ENCODE measurements at regions not wholly inside any gene's neighbourhood (a gene's known extent, or its start where the extent isn't known, plus 50 kb on each side); places are given as distances from the start of the nearest gene placed in this dataset.

DNA sequence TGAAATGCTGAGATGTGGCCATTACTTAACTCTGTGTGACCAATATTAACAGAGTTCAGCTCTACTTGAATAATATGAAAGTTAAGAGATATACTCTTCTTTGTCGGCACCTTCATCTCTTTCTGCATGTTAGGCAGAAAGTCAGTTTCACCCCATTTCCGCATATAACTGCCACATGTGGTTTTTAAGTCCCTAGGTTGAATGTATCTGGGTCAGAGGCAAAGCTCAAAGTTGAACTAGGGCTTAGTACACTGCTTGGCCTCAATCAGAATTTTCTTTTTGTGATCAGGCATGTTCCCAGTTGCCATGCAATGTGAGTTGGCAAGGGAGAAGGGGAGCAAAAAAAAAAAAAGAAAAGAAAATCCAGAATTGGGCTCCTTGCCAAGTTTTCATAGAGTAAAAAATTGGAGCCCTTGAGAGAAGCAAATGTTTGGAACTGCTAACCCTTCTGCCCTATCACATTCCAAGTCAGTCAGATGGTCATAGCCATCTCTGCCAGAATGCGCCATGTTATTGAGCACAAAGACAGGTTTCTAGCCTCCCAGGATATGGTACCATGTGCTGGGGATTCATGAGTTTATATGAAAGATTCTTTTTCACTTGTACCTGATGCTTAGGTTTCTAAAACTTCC lies 251.2 kb upstream of the RORB start:
- no peaks in the 10 kb centered on the region for H3K36me3 ChIP-seq (ENCODE audit: control insufficient read depth, low read length)
- H3K27ac ChIP-seq (ENCODE audit: low read depth, low read length) = no peak overlapping the region
- no peaks in the 10 kb centered on the region for H3K27me3 ChIP-seq (ENCODE audit: control insufficient read depth, low read length)
- H3F3A ChIP-seq (ENCODE audit: control insufficient read depth, insufficient read depth) = no peaks in the 10 kb centered on the region
- no peak overlapping the region for H3K4me3 ChIP-seq (ENCODE audit: low read length)
- H3K4me2 ChIP-seq (ENCODE audit: low read length) = no peak overlapping the region
- H3K9me2 ChIP-seq (replicated peaks; ENCODE audit: control insufficient read depth, low read length) = no peaks in the 10 kb centered on the region
- TF ChIP-seq, protein P1, sequence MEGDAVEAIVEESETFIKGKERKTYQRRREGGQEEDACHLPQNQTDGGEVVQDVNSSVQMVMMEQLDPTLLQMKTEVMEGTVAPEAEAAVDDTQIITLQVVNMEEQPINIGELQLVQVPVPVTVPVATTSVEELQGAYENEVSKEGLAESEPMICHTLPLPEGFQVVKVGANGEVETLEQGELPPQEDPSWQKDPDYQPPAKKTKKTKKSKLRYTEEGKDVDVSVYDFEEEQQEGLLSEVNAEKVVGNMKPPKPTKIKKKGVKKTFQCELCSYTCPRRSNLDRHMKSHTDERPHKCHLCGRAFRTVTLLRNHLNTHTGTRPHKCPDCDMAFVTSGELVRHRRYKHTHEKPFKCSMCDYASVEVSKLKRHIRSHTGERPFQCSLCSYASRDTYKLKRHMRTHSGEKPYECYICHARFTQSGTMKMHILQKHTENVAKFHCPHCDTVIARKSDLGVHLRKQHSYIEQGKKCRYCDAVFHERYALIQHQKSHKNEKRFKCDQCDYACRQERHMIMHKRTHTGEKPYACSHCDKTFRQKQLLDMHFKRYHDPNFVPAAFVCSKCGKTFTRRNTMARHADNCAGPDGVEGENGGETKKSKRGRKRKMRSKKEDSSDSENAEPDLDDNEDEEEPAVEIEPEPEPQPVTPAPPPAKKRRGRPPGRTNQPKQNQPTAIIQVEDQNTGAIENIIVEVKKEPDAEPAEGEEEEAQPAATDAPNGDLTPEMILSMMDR (IDR thresholded peaks at IDR 0.05; ENCODE audit: low read depth, low read length, poor library complexity, severe bottlenecking) = no peak
- TF ChIP-seq EZH2phosphoT487 (IDR thresholded peaks at IDR 0.05; ENCODE audit: borderline replicate concordance, low read length) = no peak
- no peaks in the 10 kb centered on the region for H3K9me3 ChIP-seq (ENCODE audit: control insufficient read depth, insufficient read depth, low read length)
- no peaks in the 10 kb centered on the region for H3K79me2 ChIP-seq (ENCODE audit: control insufficient read depth, low read length)
- no peaks in the 10 kb centered on the region for H4K20me1 ChIP-seq (ENCODE audit: control insufficient read depth, insufficient read depth, low read depth, low read length)
- H3K4me1 ChIP-seq (ENCODE audit: control insufficient read depth, low read length) = no peaks in the 10 kb centered on the region

GRCh38 chr9:74255489-74255984 lies 241.6 kb upstream of the RORB start:
- H3K36me3 ChIP-seq (ENCODE audit: control insufficient read depth, low read length) = no peaks in the 10 kb centered on the region
- no peaks in the 10 kb centered on the region for H4K20me1 ChIP-seq (ENCODE audit: control insufficient read depth, insufficient read depth, low read depth, low read length)
- H3K4me2 ChIP-seq (ENCODE audit: low read length) = no peak overlapping the region
- H3K4me3 ChIP-seq (ENCODE audit: low read length) = no peak overlapping the region
- no peak overlapping the region for H3K27ac ChIP-seq (ENCODE audit: low read depth, low read length)
- no peaks in the 10 kb centered on the region for H3F3A ChIP-seq (ENCODE audit: control insufficient read depth, insufficient read depth)
- no peaks in the 10 kb centered on the region for H3K4me1 ChIP-seq (ENCODE audit: control insufficient read depth, low read length)
- TF ChIP-seq, protein P1 (IDR thresholded peaks at IDR 0.05; ENCODE audit: low read depth, low read length, poor library complexity, severe bottlenecking) = no peak
- no peak for TF ChIP-seq EZH2phosphoT487 (IDR thresholded peaks at IDR 0.05; ENCODE audit: borderline replicate concordance, low read length)
- no peaks in the 10 kb centered on the region for H3K9me2 ChIP-seq (replicated peaks; ENCODE audit: control insufficient read depth, low read length)
- no peaks in the 10 kb centered on the region for H3K9me3 ChIP-seq (ENCODE audit: control insufficient read depth, insufficient read depth, low read length)
- no peaks in the 10 kb centered on the region for H3K27me3 ChIP-seq (ENCODE audit: control insufficient read depth, low read length)
- no peaks in the 10 kb centered on the region for H3K79me2 ChIP-seq (ENCODE audit: control insufficient read depth, low read length)

- H4K20me1 ChIP-seq (ENCODE audit: control insufficient read depth, insufficient read depth, low read depth, low read length) = no peaks in the 10 kb centered on the region
- no peaks in the 10 kb centered on the region for H3K4me1 ChIP-seq (ENCODE audit: control insufficient read depth, low read length)
- H3K9me2 ChIP-seq (replicated peaks; ENCODE audit: control insufficient read depth, low read length) = no peaks in the 10 kb centered on the region
- TF ChIP-seq EZH2phosphoT487 (IDR thresholded peaks at IDR 0.05; ENCODE audit: borderline replicate concordance, low read length) = no peak
- TF ChIP-seq, protein P1 (IDR thresholded peaks at IDR 0.05; ENCODE audit: low read depth, low read length, poor library complexity, severe bottlenecking) = no peak
- no peaks in the 10 kb centered on the region for H3F3A ChIP-seq (ENCODE audit: control insufficient read depth, insufficient read depth)
- H3K27me3 ChIP-seq (ENCODE audit: control insufficient read depth, low read length) = no peaks in the 10 kb centered on the region
- no peak overlapping the region for H3K4me2 ChIP-seq (ENCODE audit: low read length)
- H3K9me3 ChIP-seq (ENCODE audit: control insufficient read depth, insufficient read depth, low read length) = no peaks in the 10 kb centered on the region
- H3K79me2 ChIP-seq (ENCODE audit: control insufficient read depth, low read length) = no peaks in the 10 kb centered on the region
- H3K4me3 ChIP-seq (ENCODE audit: low read length) = no peak overlapping the region
- no peaks in the 10 kb centered on the region for H3K36me3 ChIP-seq (ENCODE audit: control insufficient read depth, low read length)
- H3K27ac ChIP-seq (ENCODE audit: low read depth, low read length) = no peak overlapping the region
Observed at GRCh38 chr9:74275872-74276508, 221.1 kb upstream of the RORB start.

Measured in DOHH2 (cell line).